ENCODE measurements at regions not wholly inside any gene's neighbourhood (a gene's known extent, or its start where the extent isn't known, plus 50 kb on each side); places are given as distances from the start of the nearest gene placed in this dataset.

DNA sequence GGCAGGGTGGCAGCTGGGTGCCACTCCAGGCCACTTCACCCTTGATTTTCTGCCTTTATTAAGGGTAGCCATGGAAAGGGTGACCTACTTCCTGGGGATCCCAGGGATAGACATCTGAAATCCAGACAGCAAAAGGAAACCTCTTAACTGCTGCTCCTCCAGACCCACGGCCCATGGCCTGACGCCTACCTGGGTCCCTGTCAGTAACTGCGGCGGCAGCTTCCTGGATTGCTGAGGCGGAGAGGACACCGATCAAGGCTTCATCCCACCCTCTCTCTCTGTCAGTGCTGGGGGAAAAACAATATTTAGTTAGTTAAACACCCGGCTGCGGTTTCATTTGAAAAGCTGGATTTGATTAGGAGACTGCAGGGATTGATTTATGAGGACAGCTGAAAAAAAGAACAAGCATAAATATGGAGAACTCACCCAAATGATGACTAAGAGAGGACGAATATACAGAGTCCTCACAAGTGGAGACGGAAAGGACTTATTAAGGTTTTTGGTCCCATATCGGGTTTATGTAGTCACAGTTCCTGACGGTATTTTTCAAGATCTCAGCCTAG is 158.7 kb upstream of the KLF4 start:
- DNase-seq (ENCODE audit: low spot score): no peak

DNA sequence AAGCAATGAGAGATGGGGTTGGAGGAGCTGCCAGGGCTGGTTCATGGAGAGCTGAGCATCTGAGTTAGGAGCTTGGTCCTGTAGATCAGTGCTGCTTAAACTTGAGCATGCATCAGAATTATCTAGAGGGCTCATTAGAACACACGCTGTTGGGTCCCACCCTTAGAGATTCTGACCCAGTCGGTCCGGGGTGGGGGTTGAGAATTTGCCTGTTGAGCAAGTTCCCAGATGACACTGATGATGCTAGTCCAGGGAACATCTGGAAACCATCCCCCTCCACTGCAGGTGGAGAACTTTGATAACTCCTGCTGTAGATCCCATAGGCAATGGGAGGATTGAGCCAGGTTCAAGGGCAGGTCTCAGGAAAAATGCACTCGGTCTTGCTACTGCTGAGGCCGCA is 158.0 kb upstream of the KLF4 start:
- DNase-seq (ENCODE audit: low spot score): no peak

- no peak for DNase-seq (ENCODE audit: low spot score)
Observed at GRCh38 chr9:107647141-107647540, 157.6 kb upstream of the KLF4 start.

GRCh38 chr9:107645464-107645833 is 155.9 kb upstream of the KLF4 start:
- DNase-seq (ENCODE audit: low spot score): no peak

- no peak for DNase-seq (ENCODE audit: low spot score)
Observed at GRCh38 chr9:107644733-107645463, 155.3 kb upstream of the KLF4 start.

GRCh38 chr9:107639426-107639825 is 149.9 kb upstream of the KLF4 start:
- DNase-seq (ENCODE audit: low spot score): no peak

DNA sequence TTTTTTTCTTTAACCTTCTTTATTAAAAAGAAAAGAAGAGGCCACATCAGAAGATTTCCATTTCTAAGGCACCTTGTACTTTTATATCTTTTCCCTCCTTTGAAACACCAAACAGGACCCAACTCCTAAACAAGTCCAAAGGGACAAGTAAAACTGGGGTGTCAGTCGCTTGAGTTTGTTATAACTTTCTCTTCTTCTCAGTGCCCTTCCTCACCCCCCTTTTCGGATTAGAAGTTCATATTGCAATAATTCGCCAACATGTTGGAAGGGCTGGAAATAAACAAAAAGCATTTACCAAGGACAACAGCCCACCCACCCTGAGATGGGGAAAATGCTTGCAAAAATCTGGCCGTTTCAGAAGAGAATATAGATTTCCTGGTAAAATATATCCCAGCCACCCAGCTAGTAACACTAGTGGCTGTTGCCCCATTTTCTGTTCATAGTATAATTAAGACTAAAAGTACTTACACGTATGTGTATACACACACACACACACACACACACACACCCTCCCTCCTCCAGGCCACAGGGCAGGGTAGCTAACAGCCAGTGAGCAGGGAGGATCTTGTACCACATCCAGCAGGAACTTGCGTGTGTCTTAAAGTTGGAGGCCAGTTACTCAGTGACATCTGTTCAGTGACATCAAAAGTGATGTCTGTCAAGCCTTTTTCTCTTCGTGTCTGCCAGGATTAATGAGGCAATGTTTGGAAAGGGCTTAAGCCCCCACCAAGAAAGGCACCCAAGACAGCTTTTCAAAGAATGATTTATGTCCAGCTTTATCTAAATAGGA is 149.1 kb upstream of the KLF4 start:
- DNase-seq (ENCODE audit: low spot score): peak; percentile 45

- DNase-seq (ENCODE audit: low spot score): peak; percentile 50
Observed at GRCh38 chr9:107637421-107638420, 148.2 kb upstream of the KLF4 start.

DNA sequence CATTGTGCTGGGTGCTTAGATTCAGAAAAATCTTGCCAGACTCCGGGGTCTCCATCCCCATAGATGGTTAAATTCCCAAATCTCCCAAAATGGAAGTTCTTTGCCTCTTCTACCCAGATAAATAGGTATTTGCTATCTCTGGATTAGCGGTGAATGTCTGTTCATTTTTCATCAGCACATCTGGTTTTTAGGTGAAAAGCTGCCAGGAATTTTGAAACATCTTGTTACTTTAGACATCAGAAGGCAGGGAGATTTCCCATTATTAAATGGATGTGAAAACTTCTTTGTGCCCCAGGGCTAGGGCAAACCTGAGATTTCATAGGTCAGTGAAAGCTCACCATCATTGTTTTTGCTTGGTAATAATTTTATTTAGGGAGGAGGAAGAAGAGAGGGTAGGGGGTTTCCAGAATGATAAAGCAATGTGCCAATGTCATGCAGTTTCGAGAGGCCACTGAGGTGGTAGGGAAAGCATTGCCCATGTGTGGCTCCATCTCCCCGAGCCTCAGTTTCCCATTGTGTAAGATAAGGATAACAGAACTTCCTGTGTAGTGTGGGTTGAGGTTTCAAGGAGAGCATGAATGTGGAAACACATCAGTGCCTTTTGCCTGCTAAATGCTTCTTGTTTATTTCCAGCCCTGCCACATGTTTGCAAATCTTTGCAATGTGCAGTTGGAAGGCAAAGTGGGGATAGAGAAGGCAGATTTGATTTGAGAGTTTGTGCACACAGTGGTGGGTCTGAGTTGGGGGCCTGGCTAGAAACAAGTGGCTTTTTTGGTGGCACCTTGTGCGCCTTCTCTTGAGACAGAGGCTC is 147.2 kb upstream of the KLF4 start:
- DNase-seq (ENCODE audit: low spot score): no peak

DNA sequence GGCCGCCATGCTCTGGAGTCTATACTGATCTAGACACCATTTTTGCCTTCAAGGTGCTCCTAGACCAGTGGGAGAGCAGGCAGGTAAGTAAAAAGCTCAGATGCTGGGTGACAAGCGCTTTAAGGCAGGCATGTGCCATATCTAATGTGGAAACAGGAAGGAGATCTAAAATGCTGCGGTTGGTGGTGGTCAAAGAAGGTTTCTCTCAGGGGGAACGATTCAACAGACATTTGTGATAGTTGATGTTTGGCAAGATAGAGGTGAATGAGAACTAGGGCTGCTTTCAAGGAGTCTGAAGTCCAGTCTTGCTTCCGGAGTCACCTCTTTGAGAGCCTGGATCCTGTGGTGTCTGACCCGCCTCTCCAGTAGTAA is 146.2 kb upstream of the KLF4 start:
- DNase-seq (ENCODE audit: low spot score): no peak

DNA sequence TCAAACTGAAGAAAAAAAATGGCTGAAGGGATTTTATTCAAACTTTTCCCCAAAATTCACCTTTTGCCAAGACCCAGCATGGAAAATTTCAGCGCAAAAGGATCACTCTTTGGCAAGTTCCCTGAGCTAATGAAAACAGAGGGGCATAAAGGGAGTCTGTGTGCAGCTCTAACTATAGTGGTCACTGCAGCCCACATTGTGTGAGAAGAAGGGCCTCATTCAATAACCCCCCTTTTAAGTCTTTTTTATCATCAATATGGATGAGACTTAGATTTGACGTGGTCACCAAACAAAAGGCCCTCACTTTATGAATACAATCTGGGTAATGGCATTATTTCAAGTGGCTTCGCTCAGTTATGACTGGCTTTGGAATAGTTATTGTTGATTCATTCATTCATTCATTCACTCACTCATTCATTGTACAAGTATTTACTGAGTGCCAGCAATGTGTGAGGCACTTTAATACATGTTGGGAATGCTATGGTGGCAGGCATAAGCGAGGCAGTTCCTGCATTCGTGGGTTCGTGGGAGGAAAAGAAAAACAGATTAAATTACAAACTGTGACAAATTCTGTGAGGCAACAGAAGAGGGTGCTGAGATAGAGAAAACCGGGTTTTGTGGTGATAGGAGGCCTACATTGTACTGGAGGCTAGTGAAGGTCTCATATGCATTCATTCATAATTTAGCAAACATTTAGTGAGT is 145.7 kb upstream of the KLF4 start:
- DNase-seq (ENCODE audit: low spot score): no peak

DNA sequence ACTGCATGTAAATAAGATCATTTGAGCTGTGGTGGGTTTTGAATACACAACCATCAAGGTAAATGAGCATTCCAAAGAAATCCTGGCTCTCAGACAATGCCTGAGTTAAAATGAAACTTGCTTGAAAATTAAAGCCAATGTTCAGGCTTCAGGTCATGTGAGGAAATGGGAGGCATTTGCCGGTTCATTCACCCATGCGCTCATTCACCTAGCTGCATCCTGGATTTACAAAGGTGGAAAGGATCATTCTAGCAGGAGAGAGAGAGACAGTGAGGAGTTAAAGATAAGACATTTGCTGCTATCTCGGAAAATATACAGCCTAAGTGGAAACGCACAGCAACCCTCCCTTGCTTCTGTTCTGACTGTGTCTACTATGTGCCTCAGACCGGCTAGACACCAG is 143.8 kb upstream of the KLF4 start:
- no peak for DNase-seq (ENCODE audit: low spot score)

- DNase-seq (ENCODE audit: low spot score): no peak
Observed at GRCh38 chr9:107632661-107633060, 143.1 kb upstream of the KLF4 start.

DNA sequence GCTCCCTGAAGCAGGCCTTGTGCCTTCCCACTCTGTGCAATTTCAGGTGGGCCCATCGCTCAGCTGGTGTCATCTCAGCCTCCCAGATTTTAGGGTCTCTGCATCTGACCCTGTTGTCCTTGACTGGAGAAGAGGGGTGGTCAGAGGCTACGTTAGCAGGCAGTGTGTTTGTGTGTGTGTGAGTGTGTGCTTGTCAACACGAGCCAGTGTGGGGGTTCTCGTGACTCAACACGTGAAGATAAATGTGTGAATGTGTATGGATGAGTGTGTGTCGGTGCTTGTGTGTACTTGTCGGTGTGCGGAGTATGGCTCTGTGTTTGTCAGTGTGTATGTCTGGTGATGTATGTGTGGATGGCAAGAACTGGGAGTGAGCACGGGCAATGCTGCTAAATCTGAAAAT is 142.6 kb upstream of the KLF4 start:
- DNase-seq (ENCODE audit: low spot score): no peak

GRCh38 chr9:107631788-107632187 is 142.2 kb upstream of the KLF4 start:
- DNase-seq (ENCODE audit: low spot score): no peak

DNA sequence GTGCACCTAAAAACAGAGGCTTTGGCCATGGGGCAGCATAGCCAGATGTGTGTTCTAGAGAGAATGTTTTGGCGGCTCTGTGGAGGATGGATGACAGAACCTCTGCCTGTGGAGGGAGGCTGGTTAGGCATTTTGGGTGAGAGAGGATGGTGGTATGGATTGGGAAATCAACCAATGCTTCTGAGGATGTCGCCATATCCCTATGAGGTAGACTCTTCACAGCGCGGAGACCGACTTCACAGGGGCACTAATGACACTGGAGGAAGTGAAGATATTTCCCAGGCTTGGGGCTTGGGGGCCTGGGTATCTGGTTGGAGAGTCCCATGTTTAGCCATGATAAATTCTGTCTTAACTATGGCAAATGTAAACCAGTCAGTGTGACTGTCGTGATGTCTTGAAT is 140.6 kb upstream of the KLF4 start:
- no peak for DNase-seq (ENCODE audit: low spot score)

DNA sequence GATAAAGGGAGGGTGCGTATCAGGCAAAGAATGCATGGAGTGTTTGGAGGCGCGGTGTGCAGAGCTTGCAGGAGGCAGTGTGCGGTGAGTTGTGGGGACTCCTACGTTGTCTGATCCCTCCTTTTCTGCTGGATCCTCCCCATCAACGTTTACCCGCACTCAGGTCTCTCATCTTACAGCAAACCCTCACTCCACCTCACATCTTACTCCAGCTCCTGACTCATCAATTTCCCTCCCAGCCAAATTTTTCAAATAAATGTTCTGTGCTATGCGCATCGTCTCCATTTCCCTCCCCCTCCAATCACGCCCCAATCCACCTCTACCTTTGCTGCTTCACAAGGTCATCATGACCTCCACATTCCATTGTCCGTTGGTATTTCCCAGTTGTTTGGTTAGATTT is 138.9 kb upstream of the KLF4 start:
- no peak for DNase-seq (ENCODE audit: low spot score)

DNA sequence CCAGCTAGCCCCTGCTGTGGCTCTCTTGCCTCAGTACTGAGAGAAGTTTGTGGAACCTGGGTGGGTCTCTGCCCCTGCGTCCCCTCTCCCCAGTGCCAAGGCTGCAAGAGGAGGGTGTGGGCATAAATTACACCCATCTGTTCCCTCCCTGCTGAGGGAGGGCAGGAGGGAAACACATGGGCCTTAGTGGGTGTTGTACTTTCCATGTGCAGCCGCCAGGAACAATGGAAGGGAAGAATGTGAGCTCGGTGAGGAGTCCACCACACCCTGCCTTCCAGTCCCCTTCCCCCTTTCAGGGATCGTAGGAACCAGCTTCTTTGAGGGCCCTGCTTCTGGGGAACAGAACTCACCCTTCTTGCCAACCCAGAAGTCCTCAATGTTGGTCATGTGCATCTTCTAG is 138.2 kb upstream of the KLF4 start:
- no peak for DNase-seq (ENCODE audit: low spot score)

- DNase-seq (ENCODE audit: low spot score): no peak
Observed at GRCh38 chr9:107626118-107626517, 136.5 kb upstream of the KLF4 start.

- no peak for DNase-seq (ENCODE audit: low spot score)
Observed at GRCh38 chr9:107625383-107625984, 135.9 kb upstream of the KLF4 start.

All from H4 (cell line).